Muscle layer of colon (tissue), 2 donors: ENCODE measurements at regions not wholly inside any gene's neighbourhood (a gene's known extent, or its start where the extent isn't known, plus 50 kb on each side); places are given as distances from the start of the nearest gene placed in this dataset.
"Not testable (repeated sequence)": the region's sequence is repeated elsewhere in the genome, so short reads cannot be mapped to it uniquely, and the experiment has no call there.

Source experiments
- H3K27ac ChIP-seq: one replicate; pipeline ENCODE4 v1.7.0; 2013; ENCODE audit warnings: low read depth, mild to moderate bottlenecking, low read length, moderate library complexity
- H3K27me3 ChIP-seq, 2 donors: one replicate each; pipeline ENCODE4 v1.7.0; 2013; ENCODE audit warnings: low read length in 2 of 2, mild to moderate bottlenecking in 2 of 2; ENCODE audit not compliant: insufficient read depth in 2 of 2, control insufficient read depth in 1 of 2
- H3K36me3 ChIP-seq: one replicate; pipeline ENCODE4 v1.7.0; 2013; ENCODE audit warnings: mild to moderate bottlenecking, low read length; ENCODE audit not compliant: insufficient read depth
- H3K4me1 ChIP-seq: one replicate; pipeline ENCODE4 v1.7.0; 2013; ENCODE audit warnings: mild to moderate bottlenecking, low read length; ENCODE audit not compliant: insufficient read depth
- H3K4me3 ChIP-seq, 2 donors: one replicate each; pipeline ENCODE4 v1.7.0; 2013; ENCODE audit warnings: low read length in 2 of 2, low read depth in 1 of 2, mild to moderate bottlenecking in 1 of 2, moderate library complexity in 1 of 2
- H3K9ac ChIP-seq: one replicate; pipeline ENCODE4 v1.7.0; 2013; ENCODE audit warnings: low read length
- H3K9me3 ChIP-seq: one replicate; pipeline ENCODE4 v1.7.0; 2013; ENCODE audit warnings: mild to moderate bottlenecking, low read length
- donor health status: abdominal sarcoma.
- donor health status: Adenocarcinoma of cecum.

GRCh38 chr2:88984079-88984478 lies 292.6 kb downstream of the RPIA start:
- H3K27ac ChIP-seq, H3K27me3 ChIP-seq, H3K4me3 ChIP-seq, H3K9me3 ChIP-seq, H3K36me3 ChIP-seq, H3K4me1 ChIP-seq, H3K9ac ChIP-seq: not testable (repeated sequence)

GRCh38 chr2:88986721-88987330 lies 295.4 kb downstream of the RPIA start:
- H3K36me3 ChIP-seq, H3K4me1 ChIP-seq, H3K27me3 ChIP-seq, H3K27ac ChIP-seq, H3K9me3 ChIP-seq, H3K9ac ChIP-seq, H3K4me3 ChIP-seq: not testable (repeated sequence)

GRCh38 chr2:88988617-88989016 lies 297.1 kb downstream of the RPIA start:
- H3K27me3 ChIP-seq, H3K27ac ChIP-seq, H3K9me3 ChIP-seq, H3K36me3 ChIP-seq, H3K4me3 ChIP-seq, H3K9ac ChIP-seq, H3K4me1 ChIP-seq: not testable (repeated sequence)

- not testable (repeated sequence) for H3K4me3 ChIP-seq, H3K9ac ChIP-seq, H3K36me3 ChIP-seq, H3K27me3 ChIP-seq, H3K9me3 ChIP-seq, H3K4me1 ChIP-seq, H3K27ac ChIP-seq
Measured at GRCh38 chr2:88992819-88993218, 301.3 kb downstream of the RPIA start.

- H3K9ac ChIP-seq, H3K27me3 ChIP-seq, H3K4me1 ChIP-seq, H3K4me3 ChIP-seq, H3K9me3 ChIP-seq, H3K36me3 ChIP-seq, H3K27ac ChIP-seq: not testable (repeated sequence)
Measured at GRCh38 chr2:88994856-88995255, 303.4 kb downstream of the RPIA start.

GRCh38 chr2:88996588-88996987 lies 305.1 kb downstream of the RPIA start:
- not testable (repeated sequence) for H3K27ac ChIP-seq, H3K36me3 ChIP-seq, H3K9ac ChIP-seq, H3K4me1 ChIP-seq, H3K9me3 ChIP-seq, H3K27me3 ChIP-seq, H3K4me3 ChIP-seq

- Histone ChIP-seq H3K36me3 (no peaks in the 10 kb centered on the region), H3K27me3 (no peaks in the 10 kb centered on the region), H3K4me3 (no peak overlapping the region), H3K9ac (no peak overlapping the region), H3K4me1 (no peaks in the 10 kb centered on the region), H3K27ac (no peak overlapping the region), H3K9me3 (no peaks in the 10 kb centered on the region)
Measured at GRCh38 chr2:88999365-88999764, 307.9 kb downstream of the RPIA start.

- Histone ChIP-seq H3K4me1 (no peaks in the 10 kb centered on the region), H3K4me3 (no peak overlapping the region), H3K27me3 (no peaks in the 10 kb centered on the region), H3K36me3 (no peaks in the 10 kb centered on the region), H3K9me3 (no peaks in the 10 kb centered on the region), H3K27ac (no peak overlapping the region), H3K9ac (no peak overlapping the region)
Measured at GRCh38 chr2:89000235-89000634, 308.8 kb downstream of the RPIA start.

- H3K27ac ChIP-seq, H3K4me3 ChIP-seq, H3K9me3 ChIP-seq, H3K36me3 ChIP-seq, H3K9ac ChIP-seq, H3K27me3 ChIP-seq, H3K4me1 ChIP-seq: not testable (repeated sequence)
Measured at GRCh38 chr2:89004238-89004637, 312.8 kb downstream of the RPIA start.

GRCh38 chr2:89020566-89020965 lies 329.1 kb downstream of the RPIA start:
- H3K36me3 ChIP-seq, H3K4me1 ChIP-seq, H3K9me3 ChIP-seq, H3K4me3 ChIP-seq, H3K9ac ChIP-seq, H3K27ac ChIP-seq, H3K27me3 ChIP-seq: not testable (repeated sequence)

- not testable (repeated sequence) for H3K4me1 ChIP-seq, H3K27me3 ChIP-seq, H3K4me3 ChIP-seq, H3K27ac ChIP-seq, H3K9me3 ChIP-seq, H3K36me3 ChIP-seq, H3K9ac ChIP-seq
Measured at GRCh38 chr2:89026296-89026695, 334.8 kb downstream of the RPIA start.

- H3K9me3 ChIP-seq, H3K4me3 ChIP-seq, H3K27ac ChIP-seq, H3K27me3 ChIP-seq, H3K36me3 ChIP-seq, H3K4me1 ChIP-seq, H3K9ac ChIP-seq: not testable (repeated sequence)
Measured at GRCh38 chr2:89027115-89027514, 335.6 kb downstream of the RPIA start.
